HL-60 (cell line): ENCODE measurements at regions not wholly inside any gene's neighbourhood (a gene's known extent, or its start where the extent isn't known, plus 50 kb on each side); places are given as distances from the start of the nearest gene placed in this dataset.

Experiments used
- POLR2AphosphoS5 ChIP-seq: IDR thresholded peaks from 2 replicates; pipeline ENCODE4 v1.6.1; 2012; ENCODE audit warnings: low read depth
- SPI1 ChIP-seq: IDR thresholded peaks from 2 replicates; pipeline ENCODE4 v1.6.1; 2012; ENCODE audit warnings: low read depth, mild to moderate bottlenecking, borderline replicate concordance
- TF ChIP-seq, protein P1 (sequence below): IDR thresholded peaks from one replicate; pipeline ENCODE4 v1.5.1; 2011; ENCODE audit warnings: low read length, control low read depth, inconsistent platforms; ENCODE audit not compliant: insufficient read depth
- TF ChIP-seq, protein P2 (sequence below): IDR thresholded peaks from 2 replicates; pipeline ENCODE4 v1.6.1; 2012; ENCODE audit warnings: low read depth; ENCODE audit not compliant: insufficient replicate concordance

DNA sequence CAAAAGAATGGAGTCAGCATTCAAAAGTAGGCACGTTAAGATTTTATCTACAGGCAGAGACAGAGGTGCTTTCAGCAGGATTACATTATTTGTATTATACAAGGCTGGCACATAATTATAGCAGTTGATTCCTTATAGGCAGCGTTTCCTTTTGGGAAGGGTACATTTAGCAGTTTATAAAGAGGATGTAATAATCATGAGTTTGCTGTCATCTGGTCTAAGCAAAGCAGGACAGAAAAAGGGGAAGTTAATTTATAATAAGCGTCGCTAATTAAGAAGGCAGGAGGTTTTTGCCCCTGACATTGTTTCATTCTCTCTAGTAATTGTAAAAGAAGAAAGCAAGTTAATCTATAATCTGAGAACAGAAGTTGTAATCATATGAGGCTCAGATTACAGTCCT, 259.9 kb upstream of the MDGA2 start:
- TF ChIP-seq, protein P1, sequence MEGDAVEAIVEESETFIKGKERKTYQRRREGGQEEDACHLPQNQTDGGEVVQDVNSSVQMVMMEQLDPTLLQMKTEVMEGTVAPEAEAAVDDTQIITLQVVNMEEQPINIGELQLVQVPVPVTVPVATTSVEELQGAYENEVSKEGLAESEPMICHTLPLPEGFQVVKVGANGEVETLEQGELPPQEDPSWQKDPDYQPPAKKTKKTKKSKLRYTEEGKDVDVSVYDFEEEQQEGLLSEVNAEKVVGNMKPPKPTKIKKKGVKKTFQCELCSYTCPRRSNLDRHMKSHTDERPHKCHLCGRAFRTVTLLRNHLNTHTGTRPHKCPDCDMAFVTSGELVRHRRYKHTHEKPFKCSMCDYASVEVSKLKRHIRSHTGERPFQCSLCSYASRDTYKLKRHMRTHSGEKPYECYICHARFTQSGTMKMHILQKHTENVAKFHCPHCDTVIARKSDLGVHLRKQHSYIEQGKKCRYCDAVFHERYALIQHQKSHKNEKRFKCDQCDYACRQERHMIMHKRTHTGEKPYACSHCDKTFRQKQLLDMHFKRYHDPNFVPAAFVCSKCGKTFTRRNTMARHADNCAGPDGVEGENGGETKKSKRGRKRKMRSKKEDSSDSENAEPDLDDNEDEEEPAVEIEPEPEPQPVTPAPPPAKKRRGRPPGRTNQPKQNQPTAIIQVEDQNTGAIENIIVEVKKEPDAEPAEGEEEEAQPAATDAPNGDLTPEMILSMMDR: no peak
- TF ChIP-seq POLR2AphosphoS5 (no peak), SPI1 (no peak)
- TF ChIP-seq, protein P2, sequence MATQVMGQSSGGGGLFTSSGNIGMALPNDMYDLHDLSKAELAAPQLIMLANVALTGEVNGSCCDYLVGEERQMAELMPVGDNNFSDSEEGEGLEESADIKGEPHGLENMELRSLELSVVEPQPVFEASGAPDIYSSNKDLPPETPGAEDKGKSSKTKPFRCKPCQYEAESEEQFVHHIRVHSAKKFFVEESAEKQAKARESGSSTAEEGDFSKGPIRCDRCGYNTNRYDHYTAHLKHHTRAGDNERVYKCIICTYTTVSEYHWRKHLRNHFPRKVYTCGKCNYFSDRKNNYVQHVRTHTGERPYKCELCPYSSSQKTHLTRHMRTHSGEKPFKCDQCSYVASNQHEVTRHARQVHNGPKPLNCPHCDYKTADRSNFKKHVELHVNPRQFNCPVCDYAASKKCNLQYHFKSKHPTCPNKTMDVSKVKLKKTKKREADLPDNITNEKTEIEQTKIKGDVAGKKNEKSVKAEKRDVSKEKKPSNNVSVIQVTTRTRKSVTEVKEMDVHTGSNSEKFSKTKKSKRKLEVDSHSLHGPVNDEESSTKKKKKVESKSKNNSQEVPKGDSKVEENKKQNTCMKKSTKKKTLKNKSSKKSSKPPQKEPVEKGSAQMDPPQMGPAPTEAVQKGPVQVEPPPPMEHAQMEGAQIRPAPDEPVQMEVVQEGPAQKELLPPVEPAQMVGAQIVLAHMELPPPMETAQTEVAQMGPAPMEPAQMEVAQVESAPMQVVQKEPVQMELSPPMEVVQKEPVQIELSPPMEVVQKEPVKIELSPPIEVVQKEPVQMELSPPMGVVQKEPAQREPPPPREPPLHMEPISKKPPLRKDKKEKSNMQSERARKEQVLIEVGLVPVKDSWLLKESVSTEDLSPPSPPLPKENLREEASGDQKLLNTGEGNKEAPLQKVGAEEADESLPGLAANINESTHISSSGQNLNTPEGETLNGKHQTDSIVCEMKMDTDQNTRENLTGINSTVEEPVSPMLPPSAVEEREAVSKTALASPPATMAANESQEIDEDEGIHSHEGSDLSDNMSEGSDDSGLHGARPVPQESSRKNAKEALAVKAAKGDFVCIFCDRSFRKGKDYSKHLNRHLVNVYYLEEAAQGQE: no peak
